IPS-18c (cell line): ENCODE measurements at regions not wholly inside any gene's neighbourhood (a gene's known extent, or its start where the extent isn't known, plus 50 kb on each side); places are given as distances from the start of the nearest gene placed in this dataset.

Source experiments
- H3K4me3 ChIP-seq: 2 replicates; pipeline ENCODE4 v1.7.0; 2013; ENCODE audit warnings: low read depth, mild to moderate bottlenecking, low read length, moderate library complexity; ENCODE audit not compliant: insufficient read depth
- H3K9me3 ChIP-seq: one replicate; pipeline ENCODE4 v1.6.1; 2013; ENCODE audit warnings: mild to moderate bottlenecking, low read length, moderate library complexity; ENCODE audit not compliant: control insufficient read depth, insufficient read depth

DNA sequence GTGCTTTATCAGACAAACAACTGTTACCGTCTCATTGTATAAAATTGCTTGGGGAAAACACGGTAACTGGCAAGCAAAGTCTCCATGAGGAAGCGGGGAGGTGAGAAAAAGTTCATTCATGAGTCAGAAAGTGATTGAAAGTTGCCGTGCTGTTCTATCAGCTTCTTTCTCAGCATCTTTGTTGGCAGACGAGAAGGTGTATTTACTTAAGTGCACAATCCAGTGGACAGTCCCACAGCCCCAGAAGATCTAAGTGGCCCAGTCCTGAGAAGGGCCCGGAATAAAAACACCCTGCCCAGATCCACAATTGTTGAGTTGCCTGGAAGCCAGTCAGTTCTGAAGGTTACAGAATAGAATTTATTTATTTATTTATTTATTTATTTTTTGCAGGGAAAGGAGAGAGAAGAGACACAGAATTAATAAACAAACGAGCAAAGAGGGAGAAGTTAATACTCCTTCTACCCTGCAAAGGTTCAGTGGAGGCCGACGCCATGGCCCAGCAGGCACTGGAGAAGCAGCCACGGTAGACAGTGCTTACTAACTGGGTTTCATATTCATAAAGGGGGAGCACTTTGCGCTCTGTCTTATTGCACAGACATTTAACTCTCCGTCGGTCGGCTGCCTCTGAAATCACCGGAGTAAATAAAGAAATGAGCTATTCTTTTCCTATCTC lies 676.0 kb upstream of the SALL3 start:
- no peaks in the 10 kb centered on the region for H3K9me3 ChIP-seq
- no peak overlapping the region for H3K4me3 ChIP-seq

DNA sequence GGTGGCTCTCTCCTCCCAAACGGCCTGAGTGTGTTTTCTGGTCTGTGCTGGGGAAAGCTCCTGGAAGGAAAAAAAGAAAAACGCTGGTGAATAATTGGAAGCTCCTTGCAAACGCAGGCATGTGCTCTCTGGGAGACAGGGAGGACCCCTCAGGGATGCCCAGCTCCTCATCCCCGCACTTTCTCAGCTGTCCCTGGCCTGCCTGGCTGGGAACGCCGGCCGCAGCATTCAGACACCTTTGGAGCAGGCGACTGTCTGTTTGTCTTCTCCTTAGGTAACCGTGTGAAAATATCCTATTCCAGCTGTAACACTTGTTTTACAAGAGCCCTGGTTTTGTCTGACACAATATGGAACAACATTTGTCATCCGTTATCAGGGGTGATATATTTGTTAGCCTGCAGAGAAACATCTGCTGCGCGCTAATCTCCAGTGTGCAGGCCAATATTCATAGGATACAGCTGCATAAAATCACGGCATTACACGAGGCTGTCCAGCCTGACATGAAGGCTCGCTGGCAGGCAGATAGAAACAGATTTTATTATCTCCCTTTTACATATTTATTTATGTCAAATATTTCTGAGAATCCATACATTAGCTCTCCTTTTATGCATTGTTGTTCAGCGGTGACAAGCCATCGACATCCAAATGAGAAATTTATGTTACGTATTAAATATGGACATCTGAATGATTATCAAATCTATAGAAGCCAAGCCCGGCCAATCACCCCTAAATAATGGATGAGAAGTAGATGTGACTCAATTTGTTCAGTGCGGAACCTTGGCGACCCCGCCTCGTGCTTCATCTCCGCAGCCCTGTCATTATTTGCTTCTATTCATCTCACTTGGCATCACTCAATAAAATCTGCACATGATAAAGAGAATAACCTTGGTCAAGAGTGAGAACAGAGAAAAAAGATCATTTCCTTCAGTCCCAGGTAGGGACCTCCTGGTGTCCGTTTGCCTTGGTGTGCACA lies 675.1 kb upstream of the SALL3 start:
- H3K4me3 ChIP-seq = no peak overlapping the region
- no peaks in the 10 kb centered on the region for H3K9me3 ChIP-seq

DNA sequence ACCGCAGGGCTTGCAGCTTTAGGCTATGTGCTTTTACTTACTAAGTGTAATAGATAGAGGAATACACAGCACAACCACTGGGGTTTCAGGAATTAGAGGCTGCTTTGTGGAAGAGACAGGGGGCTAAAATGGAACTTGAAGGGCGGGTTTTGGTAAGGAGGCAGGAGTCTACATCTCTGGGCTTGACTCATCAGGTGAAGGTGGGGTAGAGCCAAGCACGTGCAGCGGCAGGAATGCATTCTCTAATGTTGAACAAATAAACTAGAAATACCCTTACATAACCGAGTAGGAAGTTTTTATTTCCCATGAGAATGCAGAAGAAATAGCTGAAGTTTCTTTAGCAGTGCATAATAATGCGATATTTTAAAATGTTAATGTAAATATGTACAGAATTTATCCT lies 673.8 kb upstream of the SALL3 start:
- H3K4me3 ChIP-seq = no peak overlapping the region
- no peaks in the 10 kb centered on the region for H3K9me3 ChIP-seq

DNA sequence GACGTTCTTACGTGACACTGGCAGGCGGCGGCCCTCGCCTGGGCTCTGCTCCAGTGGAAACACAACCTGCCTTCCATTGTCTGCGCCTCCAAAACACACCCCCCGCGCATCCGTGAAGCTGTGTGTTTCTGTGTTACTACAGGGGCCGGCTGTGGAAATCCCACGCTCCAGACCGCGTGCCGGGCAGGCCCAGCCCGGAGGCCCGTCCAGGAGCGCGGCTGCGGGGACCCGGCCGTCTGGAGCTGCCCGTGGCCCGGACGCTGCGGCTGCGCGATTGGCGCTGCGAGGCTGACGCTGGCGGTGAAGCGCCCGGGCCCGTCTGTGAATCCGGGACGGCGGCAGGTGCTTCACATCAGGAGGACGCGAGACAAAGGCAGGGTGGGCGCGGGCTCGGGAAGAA lies 670.3 kb upstream of the SALL3 start:
- Histone ChIP-seq H3K4me3 (no peak overlapping the region), H3K9me3 (peaks cover 4% of the 10 kb centered on the region)

DNA sequence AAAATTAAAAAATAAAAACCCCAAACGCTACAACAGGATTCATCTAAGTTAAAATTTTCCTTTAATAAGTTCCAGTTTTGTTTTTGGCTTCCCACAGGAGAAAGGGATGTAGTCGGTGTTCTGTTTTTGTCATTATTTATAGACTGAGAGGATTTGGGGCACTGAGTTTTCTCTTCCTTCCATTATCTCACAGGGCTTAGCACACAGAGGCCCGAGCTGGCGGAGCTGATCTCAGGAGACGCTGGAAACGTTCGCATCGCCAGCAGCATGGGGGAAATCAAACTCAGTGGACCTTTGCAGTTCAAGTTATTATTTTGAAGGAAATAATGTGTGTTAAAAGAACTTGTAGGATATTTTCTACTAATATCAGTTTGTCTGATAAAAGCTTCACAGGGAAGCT lies 669.7 kb upstream of the SALL3 start:
- H3K9me3 ChIP-seq = peaks cover 4% of the 10 kb centered on the region
- no peak overlapping the region for H3K4me3 ChIP-seq

DNA sequence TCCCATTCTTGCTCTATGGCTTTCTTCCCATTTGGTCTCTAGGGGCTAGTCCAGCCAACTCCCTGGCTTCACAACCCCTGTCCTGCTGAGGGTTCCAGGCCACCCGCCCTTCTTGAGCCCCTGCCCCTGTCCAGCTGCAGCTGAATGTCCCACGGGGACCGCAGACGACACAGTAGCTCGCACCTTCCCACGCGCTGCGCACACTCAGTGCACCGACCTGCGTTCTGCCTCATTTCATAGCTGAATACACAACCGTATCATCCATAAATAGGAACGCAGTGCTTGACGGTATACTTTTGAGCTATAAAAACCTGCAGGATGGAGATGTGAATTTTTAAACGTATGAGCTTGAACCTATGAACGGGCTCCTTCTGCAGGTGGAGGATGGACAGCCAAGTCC lies 660.4 kb upstream of the SALL3 start:
- no peaks in the 10 kb centered on the region for H3K9me3 ChIP-seq
- no peak overlapping the region for H3K4me3 ChIP-seq

DNA sequence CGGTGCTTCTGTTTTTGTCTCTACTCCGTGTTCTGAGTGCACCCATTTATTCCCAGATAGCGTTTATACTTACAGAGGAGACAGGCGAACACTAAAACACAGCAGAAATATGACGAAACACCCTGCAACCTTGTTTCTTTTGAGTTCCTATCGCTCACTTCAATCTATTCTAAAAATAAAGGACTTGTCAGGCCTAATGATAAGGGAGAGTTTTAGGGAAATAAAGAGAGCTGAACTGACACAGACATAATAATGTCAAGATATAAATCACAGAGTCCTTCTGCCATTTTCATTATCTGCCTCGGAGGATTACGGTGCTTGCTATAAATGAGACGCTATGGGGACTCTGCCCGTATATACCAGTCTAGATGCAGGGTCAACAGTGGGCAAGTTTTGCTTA lies 659.7 kb upstream of the SALL3 start:
- no peaks in the 10 kb centered on the region for H3K9me3 ChIP-seq
- no peak overlapping the region for H3K4me3 ChIP-seq

DNA sequence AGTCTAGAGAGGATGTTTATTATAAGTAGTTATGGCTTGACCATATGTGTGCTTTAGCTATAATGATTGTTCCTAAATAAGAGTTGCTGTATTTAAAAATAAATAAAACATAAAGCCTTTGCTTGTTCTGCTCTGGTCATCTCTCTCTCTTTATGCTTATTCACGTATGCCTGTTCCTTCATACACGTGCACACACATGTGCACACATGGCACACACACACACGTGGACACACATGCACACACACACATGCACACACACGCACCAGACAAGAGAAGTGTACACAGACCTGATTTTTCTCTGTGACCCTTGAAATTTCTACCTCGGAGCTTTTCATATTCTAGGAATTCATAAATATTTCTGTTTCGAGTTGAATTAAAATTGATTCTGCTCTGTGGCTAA lies 658.2 kb upstream of the SALL3 start:
- H3K4me3 ChIP-seq = no peak overlapping the region
- no peaks in the 10 kb centered on the region for H3K9me3 ChIP-seq

DNA sequence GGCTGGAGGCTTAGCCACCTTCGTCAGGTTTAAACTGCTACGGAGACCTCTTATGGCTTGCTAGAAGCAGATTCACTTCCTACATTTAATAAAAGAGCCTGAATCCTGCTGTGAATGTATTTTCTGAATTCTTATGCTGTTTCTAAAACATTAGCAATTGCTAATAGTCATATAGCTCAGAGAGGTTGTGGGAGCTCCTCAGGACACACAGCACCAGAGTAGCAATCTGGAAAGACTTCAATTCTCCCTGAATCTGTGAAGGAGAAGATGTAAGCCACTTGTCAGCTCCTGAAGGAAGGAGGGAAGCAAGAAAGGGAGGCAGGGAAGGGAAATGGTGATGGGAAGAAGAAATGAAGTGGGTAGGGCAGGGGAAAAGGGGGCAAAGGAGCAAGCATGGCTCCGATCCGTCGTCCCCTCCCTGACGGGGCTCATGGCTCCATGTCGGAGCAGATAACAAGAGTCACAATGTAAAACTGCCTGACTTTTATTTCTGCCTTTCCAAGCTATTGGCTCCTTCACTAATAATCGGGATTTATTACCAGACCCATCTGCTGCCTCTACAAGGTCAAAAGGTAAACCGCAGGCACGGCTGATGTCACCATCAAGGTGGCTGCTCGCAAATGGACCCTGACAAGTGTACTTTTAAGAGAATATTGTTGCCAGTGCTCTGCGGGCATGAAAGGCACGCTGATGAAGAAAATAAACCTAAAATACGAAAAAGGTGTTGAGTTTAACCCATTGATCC lies 656.0 kb upstream of the SALL3 start:
- no peak overlapping the region for H3K4me3 ChIP-seq
- no peaks in the 10 kb centered on the region for H3K9me3 ChIP-seq

DNA sequence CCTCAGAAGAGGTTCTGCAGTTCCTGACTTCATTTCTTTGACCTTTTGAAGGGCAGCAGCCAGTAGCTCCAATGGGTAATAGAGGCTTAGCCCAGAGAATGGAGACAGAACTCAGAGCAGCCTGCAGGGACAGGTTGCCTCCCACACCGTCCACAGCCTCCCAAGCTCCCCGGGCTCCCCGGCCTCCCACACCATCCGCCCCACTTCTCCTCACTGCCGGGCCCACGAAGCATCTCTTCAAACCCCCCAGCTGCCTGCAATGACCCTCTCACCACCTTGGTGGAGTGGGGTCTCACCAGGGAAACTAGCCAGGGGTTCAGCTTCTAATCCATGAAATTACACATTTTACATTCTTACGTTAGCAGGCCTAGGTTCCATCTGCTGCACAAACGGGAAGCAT lies 652.0 kb upstream of the SALL3 start:
- H3K4me3 ChIP-seq = no peak overlapping the region
- peaks cover 3% of the 10 kb centered on the region for H3K9me3 ChIP-seq

DNA sequence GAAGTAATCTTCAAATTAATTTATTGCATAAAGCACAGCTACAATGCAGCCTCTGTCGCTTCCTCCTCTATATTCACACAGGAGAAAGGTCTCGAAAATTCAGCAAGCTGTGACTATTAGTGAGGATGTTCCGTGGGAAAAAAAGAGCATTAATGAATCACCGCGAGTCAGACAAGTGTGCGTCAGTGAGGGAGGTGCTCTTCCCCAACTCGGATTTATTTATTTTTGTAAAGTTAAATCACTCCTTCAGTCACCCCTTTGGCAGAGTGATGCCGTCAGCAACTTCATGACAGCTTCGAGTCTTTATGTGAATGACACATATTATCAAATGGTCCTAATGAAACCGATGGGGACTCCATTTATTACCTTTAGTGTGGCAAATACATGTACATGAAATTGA lies 648.9 kb upstream of the SALL3 start:
- Histone ChIP-seq H3K4me3 (no peak overlapping the region), H3K9me3 (peaks cover 3% of the 10 kb centered on the region)

DNA sequence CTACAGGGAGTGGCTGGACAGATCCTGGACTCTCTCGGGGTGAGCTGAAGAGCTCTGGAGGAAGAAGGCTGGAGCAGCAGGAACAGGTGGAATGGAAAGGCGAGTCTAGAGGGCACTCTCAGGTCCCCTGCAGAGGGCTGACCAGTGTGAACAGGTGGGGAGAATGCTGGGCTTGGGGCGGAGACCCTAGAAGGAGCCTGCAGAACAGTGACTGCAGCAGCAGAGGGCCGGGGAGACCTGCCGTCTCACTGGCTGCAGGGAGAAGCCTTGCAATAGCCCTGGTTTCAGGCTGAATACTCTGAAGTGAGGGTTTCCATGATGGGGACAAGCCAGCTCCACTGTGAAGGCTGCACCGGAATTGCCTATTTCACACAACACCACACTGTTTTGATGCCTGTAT lies 626.7 kb upstream of the SALL3 start:
- H3K4me3 ChIP-seq = no peak overlapping the region
- no peaks in the 10 kb centered on the region for H3K9me3 ChIP-seq

DNA sequence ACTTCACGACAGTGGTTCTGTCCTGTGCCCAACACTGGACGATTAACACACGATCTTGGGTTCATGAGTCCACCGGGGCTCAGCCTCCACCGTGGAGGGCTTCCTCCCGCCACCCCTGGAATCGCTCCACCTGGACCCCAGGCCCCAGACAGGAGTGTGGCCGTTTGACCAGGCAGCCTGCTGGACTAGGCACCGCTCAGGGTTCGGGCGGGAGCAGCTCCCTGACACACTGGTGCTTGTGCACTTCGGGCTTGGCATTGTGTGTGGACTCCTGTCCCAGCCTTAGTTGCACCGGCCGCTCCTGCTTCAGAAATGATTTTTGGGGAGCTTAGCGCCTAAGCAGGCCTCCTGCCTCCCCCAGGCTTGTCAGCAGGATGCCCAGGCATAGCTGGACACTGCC lies 617.4 kb upstream of the SALL3 start:
- Histone ChIP-seq H3K9me3 (peaks cover 2% of the 10 kb centered on the region), H3K4me3 (no peak overlapping the region)

DNA sequence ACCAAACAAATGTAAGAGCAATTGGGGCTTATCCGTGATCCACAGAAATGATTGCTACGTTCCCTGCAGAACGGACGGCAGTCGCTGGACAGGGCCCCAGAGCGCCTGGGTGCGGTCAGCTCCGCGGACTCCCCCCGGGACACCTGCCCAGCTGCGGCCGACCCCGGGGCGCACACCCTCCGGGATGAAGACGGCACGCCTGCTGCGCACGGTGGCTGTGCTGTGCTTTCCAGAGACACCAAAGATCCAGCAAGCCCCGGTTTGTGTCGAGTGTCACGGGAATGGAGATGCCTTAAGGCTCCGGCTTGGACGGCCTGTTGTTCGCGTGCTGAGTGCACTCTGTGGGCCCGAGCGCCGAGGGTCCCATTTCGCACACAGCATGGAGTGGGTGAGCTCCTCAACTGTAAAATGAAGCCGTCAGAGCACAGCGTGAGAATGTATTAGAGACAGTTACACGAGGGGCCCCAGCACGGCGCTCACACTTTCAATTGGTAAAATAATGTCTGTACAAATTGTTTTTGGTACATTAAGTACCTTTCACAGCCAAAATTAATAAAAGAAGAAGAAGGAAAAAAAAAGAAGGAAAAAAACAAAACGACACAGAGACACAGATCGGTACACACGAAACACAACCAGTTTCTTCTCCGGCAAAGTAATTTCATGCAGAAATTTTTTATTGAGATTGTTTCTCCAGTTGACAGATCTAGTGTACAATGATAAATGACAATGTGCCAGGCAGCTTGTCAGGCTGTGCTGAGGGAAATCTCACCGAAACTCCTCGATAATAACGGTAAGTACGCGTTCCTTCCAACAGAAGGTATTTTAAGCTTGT lies 615.8 kb upstream of the SALL3 start:
- Histone ChIP-seq H3K9me3 (peaks cover 2% of the 10 kb centered on the region), H3K4me3 (no peak overlapping the region)

DNA sequence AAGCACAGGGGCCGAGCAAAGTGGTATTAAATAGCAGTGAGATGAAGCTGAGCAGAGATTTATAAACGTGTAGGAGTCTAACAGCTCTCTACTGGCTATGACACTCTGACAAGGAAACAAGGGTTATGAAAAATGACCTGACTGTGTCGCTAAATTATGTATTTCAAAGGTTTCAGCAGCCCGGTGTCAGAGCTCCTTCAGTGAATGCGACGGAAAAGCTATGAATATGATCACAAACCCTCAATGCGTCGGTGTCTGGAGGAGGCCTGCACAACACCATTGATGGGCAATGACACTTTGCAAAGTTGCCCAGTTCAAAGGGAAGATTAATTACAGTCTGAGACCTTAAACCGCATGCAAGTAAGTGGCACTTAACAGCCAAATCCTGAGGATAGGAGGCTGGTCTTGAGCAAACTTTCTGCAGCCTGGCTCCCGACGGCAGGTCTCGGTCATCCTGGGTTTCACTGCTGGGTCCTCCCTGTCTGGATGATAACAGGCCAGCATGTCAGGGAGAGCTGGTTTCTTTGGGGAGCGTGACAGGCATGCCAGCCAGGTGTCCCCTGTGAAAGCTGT lies 615.1 kb upstream of the SALL3 start:
- no peak overlapping the region for H3K4me3 ChIP-seq
- H3K9me3 ChIP-seq = peaks cover 2% of the 10 kb centered on the region

DNA sequence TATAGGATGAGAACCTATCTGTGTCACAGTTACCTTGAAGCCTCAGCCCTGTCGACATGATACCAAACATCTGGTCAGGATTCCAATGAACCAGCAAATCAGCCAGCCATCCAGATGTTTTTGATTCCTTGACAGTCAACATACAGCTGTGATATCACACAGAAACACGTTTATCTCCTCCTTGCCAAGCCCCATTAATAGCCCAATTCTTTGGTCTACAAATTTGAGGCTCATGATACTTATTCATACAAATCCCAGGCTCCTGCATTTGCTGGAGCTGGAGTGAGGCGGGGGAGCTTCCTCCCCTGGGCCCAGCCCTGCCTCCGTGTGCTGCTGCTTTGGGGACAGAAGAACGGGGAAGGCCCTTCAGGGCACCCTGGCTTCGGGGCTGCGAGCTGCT lies 611.6 kb upstream of the SALL3 start:
- no peak overlapping the region for H3K4me3 ChIP-seq
- H3K9me3 ChIP-seq = no peaks in the 10 kb centered on the region

DNA sequence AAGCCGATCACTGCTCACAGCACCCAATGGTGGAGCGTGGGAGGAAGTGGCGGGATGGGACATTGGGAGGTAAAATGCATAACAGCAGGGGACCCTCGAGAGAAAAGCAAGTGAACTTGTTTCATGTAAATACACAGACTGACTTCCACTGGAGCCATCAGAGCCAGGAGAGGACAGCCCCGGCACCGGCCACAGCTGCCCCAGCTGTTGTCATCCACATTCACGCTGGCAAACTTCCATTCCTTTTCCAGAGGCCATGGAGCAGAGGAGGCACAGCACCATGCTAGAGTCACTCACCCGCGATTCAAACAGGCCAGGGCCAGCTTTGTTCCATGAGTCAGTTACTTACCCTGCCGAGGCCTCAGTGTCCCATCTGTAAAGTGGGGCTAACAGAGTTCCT lies 610.9 kb upstream of the SALL3 start:
- Histone ChIP-seq H3K9me3 (no peaks in the 10 kb centered on the region), H3K4me3 (no peak overlapping the region)
